ENCODE measurements at regions not wholly inside any gene's neighbourhood (a gene's known extent, or its start where the extent isn't known, plus 50 kb on each side); places are given as distances from the start of the nearest gene placed in this dataset.

GRCh38 chr2:102929721-102930120, 167.9 kb downstream of the TMEM182 start:
- Histone ChIP-seq H3K4me1 (no peaks in the 10 kb centered on the region), H3K9me3 (no peaks in the 10 kb centered on the region), H3K27me3 (no peaks in the 10 kb centered on the region), H3K36me3 (no peaks in the 10 kb centered on the region), H3K4me3 (no peak overlapping the region), H3K27ac (no peak overlapping the region)
- ATAC-seq = no peak
- TF ChIP-seq POLR2AphosphoS5 (IDR thresholded peaks at IDR 0.05) = no peak
- TF ChIP-seq, protein P1, sequence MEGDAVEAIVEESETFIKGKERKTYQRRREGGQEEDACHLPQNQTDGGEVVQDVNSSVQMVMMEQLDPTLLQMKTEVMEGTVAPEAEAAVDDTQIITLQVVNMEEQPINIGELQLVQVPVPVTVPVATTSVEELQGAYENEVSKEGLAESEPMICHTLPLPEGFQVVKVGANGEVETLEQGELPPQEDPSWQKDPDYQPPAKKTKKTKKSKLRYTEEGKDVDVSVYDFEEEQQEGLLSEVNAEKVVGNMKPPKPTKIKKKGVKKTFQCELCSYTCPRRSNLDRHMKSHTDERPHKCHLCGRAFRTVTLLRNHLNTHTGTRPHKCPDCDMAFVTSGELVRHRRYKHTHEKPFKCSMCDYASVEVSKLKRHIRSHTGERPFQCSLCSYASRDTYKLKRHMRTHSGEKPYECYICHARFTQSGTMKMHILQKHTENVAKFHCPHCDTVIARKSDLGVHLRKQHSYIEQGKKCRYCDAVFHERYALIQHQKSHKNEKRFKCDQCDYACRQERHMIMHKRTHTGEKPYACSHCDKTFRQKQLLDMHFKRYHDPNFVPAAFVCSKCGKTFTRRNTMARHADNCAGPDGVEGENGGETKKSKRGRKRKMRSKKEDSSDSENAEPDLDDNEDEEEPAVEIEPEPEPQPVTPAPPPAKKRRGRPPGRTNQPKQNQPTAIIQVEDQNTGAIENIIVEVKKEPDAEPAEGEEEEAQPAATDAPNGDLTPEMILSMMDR (IDR thresholded peaks at IDR 0.05) = no peak
- TF ChIP-seq POLR2A (IDR thresholded peaks at IDR 0.05) = no peak
- TF ChIP-seq EP300 (IDR thresholded peaks at IDR 0.05) = no peak
- WGBS, 2 donors (ENCODE audit: low coverage in 1 of 2) = 17 to 56% methylated on average over 1 to 2 of the region's 2 CpGs

DNA sequence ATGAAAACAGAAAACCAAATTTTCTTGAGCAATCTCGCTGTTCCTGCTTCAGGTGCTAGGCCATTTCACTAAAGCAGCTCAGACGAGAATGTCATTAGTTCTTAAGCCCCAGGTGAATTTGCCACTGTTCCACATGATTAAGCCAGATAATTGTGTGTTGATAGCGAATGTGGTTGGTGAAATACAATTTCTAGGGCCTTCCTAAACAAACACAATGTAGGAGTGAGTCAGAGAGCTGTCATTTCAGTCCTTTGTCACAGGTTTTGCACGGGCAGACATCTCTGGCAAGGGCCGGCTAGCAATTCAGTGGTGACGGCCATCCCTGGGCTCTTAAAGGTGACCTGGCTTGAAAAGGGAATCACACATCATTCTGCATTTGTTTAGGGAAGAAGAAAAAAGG, 170.7 kb downstream of the TMEM182 start:
- ATAC-seq = no peak
- no peaks in the 10 kb centered on the region for H3K36me3 ChIP-seq
- WGBS, 2 donors (ENCODE audit: low coverage in 1 of 2) = 72 to 77% methylated on average over 3 to 6 of the region's 6 CpGs
- H3K9me3 ChIP-seq = no peaks in the 10 kb centered on the region
- no peaks in the 10 kb centered on the region for H3K27me3 ChIP-seq
- no peak overlapping the region for H3K4me3 ChIP-seq
- no peaks in the 10 kb centered on the region for H3K4me1 ChIP-seq
- H3K27ac ChIP-seq = no peak overlapping the region
- TF ChIP-seq EP300 (IDR thresholded peaks at IDR 0.05) = no peak
- no peak for TF ChIP-seq POLR2A (IDR thresholded peaks at IDR 0.05)
- TF ChIP-seq, protein P1 (IDR thresholded peaks at IDR 0.05) = no peak
- TF ChIP-seq POLR2AphosphoS5 (IDR thresholded peaks at IDR 0.05) = no peak

GRCh38 chr2:102939207-102939606, 177.4 kb downstream of the TMEM182 start:
- no peak for ATAC-seq
- 72 to 100% methylated on average over 1 of the region's 1 CpG for WGBS, 2 donors (ENCODE audit: low coverage in 1 of 2)

GRCh38 chr2:102940684-102941083, 178.9 kb downstream of the TMEM182 start:
- WGBS, 2 donors (ENCODE audit: low coverage in 1 of 2) = 69 to 85% methylated on average over 3 of the region's 3 CpGs
- H3K4me3 ChIP-seq = no peak overlapping the region
- H3K9me3 ChIP-seq = peaks cover 0 to 6% (median 0%) of the 10 kb centered on the region in 3 donors
- TF ChIP-seq POLR2AphosphoS5 (IDR thresholded peaks at IDR 0.05) (no peak), EP300 (IDR thresholded peaks at IDR 0.05) (no peak), POLR2A (IDR thresholded peaks at IDR 0.05) (no peak)
- TF ChIP-seq, protein P1 (IDR thresholded peaks at IDR 0.05) = no peak
- no peaks in the 10 kb centered on the region for H3K27me3 ChIP-seq
- H3K27ac ChIP-seq = no peak overlapping the region
- ATAC-seq = no peak
- no peaks in the 10 kb centered on the region for H3K4me1 ChIP-seq
- no peaks in the 10 kb centered on the region for H3K36me3 ChIP-seq

More at GRCh38 chr2:102939207-102939606, 177.4 kb downstream of the TMEM182 start:
- Histone ChIP-seq H3K4me3 (no peak overlapping the region), H3K9me3 (peaks cover 0 to 6% (median 0%) of the 10 kb centered on the region in 3 donors), H3K27me3 (no peaks in the 10 kb centered on the region), H3K36me3 (no peaks in the 10 kb centered on the region), H3K27ac (no peak overlapping the region), H3K4me1 (no peaks in the 10 kb centered on the region)
- TF ChIP-seq POLR2A (IDR thresholded peaks at IDR 0.05) (no peak), POLR2AphosphoS5 (IDR thresholded peaks at IDR 0.05) (no peak), EP300 (IDR thresholded peaks at IDR 0.05) (no peak)
- TF ChIP-seq, protein P1 (IDR thresholded peaks at IDR 0.05) = no peak

- ATAC-seq = no peak
These were observed 180.3 kb downstream of the TMEM182 start for GRCh38 chr2:102942107-102942506.

More at GRCh38 chr2:102942107-102942506, 180.3 kb downstream of the TMEM182 start:
- no peak overlapping the region for H3K27ac ChIP-seq
- H3K36me3 ChIP-seq = no peaks in the 10 kb centered on the region
- peaks cover 0 to 6% (median 0%) of the 10 kb centered on the region in 3 donors for H3K9me3 ChIP-seq
- no peak overlapping the region for H3K4me3 ChIP-seq
- no peaks in the 10 kb centered on the region for H3K27me3 ChIP-seq
- WGBS, 2 donors (ENCODE audit: low coverage in 1 of 2) = 63 to 78% methylated on average over 2 to 3 of the region's 3 CpGs
- H3K4me1 ChIP-seq = no peaks in the 10 kb centered on the region
- TF ChIP-seq EP300 (IDR thresholded peaks at IDR 0.05) = no peak
- no peak for TF ChIP-seq POLR2A (IDR thresholded peaks at IDR 0.05)
- TF ChIP-seq POLR2AphosphoS5 (IDR thresholded peaks at IDR 0.05) = no peak
- TF ChIP-seq, protein P1 (IDR thresholded peaks at IDR 0.05) = no peak

All from gastroesophageal sphincter (tissue), 4 donors.